HL-60 (cell line): ENCODE measurements at regions not wholly inside any gene's neighbourhood (a gene's known extent, or its start where the extent isn't known, plus 50 kb on each side); places are given as distances from the start of the nearest gene placed in this dataset.

Experiments
- DNase-seq, 2 experiments: peaks; one replicate each; pipeline ENCODE4 v3.0.0-alpha.2; 2010 to 2020; ENCODE audit warnings: low read depth in 1 of 2, low spot score in 1 of 2
- H3K27ac ChIP-seq: fragments of 250-450 bp; sonication (Bioruptor Pico); replicated peaks from 2 replicates; pipeline ENCODE4 v1.5.1; 2020; ENCODE audit warnings: mild to moderate bottlenecking, moderate library complexity
- H3K27me3 ChIP-seq: fragments of 250-450 bp; sonication (Bioruptor Pico); 2 replicates; pipeline ENCODE4 v1.5.1; 2021; ENCODE audit warnings: mild to moderate bottlenecking, moderate library complexity; ENCODE audit not compliant: insufficient read depth, poor library complexity, severe bottlenecking
- H3K4me3 ChIP-seq: replicated peaks from 2 replicates; pipeline ENCODE4 v1.5.1; 2011; ENCODE audit warnings: mild to moderate bottlenecking, control low read depth, low read length; ENCODE audit not compliant: insufficient read depth
- GABPA ChIP-seq: IDR thresholded peaks from 2 replicates; pipeline ENCODE4 v1.6.1; 2012; ENCODE audit warnings: low read depth
- POLR2AphosphoS5 ChIP-seq: IDR thresholded peaks from 2 replicates; pipeline ENCODE4 v1.6.1; 2012; ENCODE audit warnings: low read depth
- SPI1 ChIP-seq: IDR thresholded peaks from 2 replicates; pipeline ENCODE4 v1.6.1; 2012; ENCODE audit warnings: low read depth, mild to moderate bottlenecking, borderline replicate concordance
- TF ChIP-seq, protein P1 (sequence below): IDR thresholded peaks from 2 replicates; pipeline ENCODE4 v1.6.1; 2012; ENCODE audit warnings: low read depth; ENCODE audit not compliant: insufficient replicate concordance
- TF ChIP-seq, protein P2 (sequence below): IDR thresholded peaks from one replicate; pipeline ENCODE4 v1.5.1; 2011; ENCODE audit warnings: low read length, control low read depth, inconsistent platforms; ENCODE audit not compliant: insufficient read depth

DNA sequence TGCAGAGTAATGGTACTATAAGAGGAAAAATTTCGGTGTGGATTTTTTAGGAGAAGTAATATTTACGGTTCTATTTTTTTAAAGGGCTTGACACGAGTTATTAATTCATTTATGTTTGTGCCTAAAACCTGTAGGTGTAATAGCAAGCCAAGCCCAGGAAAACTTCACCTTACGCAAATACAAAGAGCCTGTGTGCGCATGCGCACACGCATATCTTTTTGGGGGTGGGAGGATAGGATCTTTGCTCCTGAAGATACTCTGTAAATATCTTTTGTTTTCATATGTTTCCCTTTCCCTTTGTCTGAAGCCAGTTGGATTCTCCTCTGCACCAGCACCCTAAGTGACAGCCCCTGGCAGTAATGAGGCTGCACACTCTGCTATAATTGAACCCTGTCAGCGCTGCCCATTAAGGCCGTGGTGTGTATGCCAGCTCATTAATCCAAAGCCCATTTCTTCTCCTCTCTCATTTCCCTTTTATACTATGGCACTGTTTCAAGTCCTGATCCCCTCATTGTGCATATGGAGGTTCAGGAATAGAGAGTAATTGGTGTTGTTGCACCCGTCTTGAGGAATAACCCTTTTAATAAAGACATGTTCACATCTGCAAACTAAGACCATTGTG lies 327.2 kb upstream of the E2F7 start:
- Histone ChIP-seq H3K4me3 (no peak overlapping the region), H3K27ac (no peak overlapping the region), H3K27me3 (no peaks in the 10 kb centered on the region)
- no peak for DNase-seq
- TF ChIP-seq, protein P1, sequence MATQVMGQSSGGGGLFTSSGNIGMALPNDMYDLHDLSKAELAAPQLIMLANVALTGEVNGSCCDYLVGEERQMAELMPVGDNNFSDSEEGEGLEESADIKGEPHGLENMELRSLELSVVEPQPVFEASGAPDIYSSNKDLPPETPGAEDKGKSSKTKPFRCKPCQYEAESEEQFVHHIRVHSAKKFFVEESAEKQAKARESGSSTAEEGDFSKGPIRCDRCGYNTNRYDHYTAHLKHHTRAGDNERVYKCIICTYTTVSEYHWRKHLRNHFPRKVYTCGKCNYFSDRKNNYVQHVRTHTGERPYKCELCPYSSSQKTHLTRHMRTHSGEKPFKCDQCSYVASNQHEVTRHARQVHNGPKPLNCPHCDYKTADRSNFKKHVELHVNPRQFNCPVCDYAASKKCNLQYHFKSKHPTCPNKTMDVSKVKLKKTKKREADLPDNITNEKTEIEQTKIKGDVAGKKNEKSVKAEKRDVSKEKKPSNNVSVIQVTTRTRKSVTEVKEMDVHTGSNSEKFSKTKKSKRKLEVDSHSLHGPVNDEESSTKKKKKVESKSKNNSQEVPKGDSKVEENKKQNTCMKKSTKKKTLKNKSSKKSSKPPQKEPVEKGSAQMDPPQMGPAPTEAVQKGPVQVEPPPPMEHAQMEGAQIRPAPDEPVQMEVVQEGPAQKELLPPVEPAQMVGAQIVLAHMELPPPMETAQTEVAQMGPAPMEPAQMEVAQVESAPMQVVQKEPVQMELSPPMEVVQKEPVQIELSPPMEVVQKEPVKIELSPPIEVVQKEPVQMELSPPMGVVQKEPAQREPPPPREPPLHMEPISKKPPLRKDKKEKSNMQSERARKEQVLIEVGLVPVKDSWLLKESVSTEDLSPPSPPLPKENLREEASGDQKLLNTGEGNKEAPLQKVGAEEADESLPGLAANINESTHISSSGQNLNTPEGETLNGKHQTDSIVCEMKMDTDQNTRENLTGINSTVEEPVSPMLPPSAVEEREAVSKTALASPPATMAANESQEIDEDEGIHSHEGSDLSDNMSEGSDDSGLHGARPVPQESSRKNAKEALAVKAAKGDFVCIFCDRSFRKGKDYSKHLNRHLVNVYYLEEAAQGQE = no peak
- TF ChIP-seq, protein P2, sequence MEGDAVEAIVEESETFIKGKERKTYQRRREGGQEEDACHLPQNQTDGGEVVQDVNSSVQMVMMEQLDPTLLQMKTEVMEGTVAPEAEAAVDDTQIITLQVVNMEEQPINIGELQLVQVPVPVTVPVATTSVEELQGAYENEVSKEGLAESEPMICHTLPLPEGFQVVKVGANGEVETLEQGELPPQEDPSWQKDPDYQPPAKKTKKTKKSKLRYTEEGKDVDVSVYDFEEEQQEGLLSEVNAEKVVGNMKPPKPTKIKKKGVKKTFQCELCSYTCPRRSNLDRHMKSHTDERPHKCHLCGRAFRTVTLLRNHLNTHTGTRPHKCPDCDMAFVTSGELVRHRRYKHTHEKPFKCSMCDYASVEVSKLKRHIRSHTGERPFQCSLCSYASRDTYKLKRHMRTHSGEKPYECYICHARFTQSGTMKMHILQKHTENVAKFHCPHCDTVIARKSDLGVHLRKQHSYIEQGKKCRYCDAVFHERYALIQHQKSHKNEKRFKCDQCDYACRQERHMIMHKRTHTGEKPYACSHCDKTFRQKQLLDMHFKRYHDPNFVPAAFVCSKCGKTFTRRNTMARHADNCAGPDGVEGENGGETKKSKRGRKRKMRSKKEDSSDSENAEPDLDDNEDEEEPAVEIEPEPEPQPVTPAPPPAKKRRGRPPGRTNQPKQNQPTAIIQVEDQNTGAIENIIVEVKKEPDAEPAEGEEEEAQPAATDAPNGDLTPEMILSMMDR = no peak
- TF ChIP-seq GABPA (no peak), SPI1 (no peak)

DNA sequence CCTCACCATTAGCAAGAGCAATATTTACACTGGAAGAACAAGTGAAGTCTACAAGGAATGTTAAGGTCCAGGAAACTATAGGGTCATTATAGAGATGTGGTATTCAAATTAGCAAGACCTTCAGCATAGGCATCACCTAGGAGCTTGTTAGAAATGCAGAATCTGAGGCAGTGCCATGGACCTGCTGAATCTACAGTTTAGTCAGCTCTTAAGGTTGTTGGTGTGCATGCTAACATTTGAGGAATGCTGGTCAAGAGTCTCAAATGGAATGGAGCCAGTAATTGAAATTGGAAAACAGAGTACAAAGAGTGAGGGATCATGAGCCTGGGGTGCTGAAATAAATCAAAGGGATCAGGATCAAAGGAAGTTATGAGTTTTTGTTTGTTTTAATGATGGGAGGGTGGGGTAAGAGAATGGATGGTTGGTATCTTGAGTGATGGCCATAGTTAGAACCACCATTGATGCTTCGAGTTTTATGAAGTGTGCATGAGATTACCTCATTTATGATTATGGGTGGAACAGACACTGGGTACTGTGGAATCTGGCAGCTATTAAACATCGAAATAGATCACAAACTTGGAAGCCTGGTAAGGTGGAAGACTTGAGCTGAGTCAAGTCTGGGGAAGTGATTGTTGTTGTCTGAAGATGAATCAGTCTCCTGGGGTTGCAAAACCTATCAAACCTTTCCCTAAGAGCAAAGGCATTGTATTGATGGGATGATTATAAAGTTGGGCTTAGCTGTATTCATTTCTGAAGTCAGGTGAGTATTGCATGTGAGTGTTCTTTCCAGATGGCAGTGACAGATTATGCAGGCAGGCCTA lies 323.3 kb upstream of the E2F7 start:
- Histone ChIP-seq H3K27me3 (no peaks in the 10 kb centered on the region), H3K27ac (no peak overlapping the region), H3K4me3 (no peak overlapping the region)
- DNase-seq = no peak
- TF ChIP-seq SPI1 = no peak
- no peak for TF ChIP-seq POLR2AphosphoS5
- no peak for TF ChIP-seq GABPA
- TF ChIP-seq, protein P2 = no peak
- TF ChIP-seq, protein P1 = no peak

DNA sequence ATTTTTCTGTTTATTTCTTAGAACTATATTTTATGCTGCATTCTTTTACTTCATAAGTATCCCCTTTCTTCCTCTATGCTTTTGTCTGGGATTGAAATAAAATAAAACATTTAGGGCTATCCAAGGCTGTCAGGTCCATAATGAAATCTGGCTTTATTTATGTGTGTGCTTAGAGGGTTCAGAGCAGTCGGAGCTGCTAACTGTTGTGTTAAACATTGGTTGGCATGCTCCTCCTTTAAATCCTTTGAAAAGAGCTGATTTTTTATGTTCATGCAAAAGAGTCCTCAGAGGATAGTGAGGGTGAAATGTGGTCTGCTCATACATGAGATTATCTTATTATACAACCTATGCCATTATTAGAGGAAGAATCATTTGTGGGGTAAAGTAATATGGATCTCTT lies 322.3 kb upstream of the E2F7 start:
- no peak for TF ChIP-seq SPI1
- TF ChIP-seq, protein P2 = no peak
- TF ChIP-seq, protein P1 = no peak
- no peak for TF ChIP-seq GABPA
- no peak for TF ChIP-seq POLR2AphosphoS5
- no peak for DNase-seq

More for the DNA sequence above, 322.3 kb upstream of the E2F7 start:
- no peaks in the 10 kb centered on the region for H3K27me3 ChIP-seq
- no peak overlapping the region for H3K4me3 ChIP-seq
- H3K27ac ChIP-seq = no peak overlapping the region
